ENCODE measurements at regions not wholly inside any gene's neighbourhood (a gene's known extent, or its start where the extent isn't known, plus 50 kb on each side); places are given as distances from the start of the nearest gene placed in this dataset.

DNA sequence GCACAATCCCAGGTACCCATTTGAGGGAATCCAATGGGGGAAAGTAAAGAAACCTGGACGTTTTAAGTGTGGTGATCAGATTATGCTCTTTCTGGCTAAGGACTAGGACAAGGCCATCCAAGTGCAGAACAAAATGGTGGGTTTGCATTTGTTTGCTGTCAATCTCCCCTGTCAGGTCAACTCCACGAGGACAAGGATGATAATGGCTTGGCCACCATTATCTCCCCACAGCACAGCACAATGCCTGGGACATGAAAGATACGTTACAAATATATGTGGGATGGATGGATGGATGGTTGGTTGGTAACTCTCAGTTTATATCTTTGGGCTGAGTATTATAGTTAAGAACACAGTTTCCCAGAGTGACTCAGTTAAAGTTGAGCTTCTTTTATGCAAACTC is 526.9 kb downstream of the NPIPA7 start:
- Mint-ChIP-seq H3K27me3 (ENCODE audit: insufficient read depth, unreplicated experiment) (no peaks in the 10 kb centered on the region), H3K9me3 (ENCODE audit: unreplicated experiment) (peaks cover 45% of the 10 kb centered on the region), H3K4me3 (ENCODE audit: unreplicated experiment) (no peak overlapping the region), H3K36me3 (ENCODE audit: insufficient read depth, unreplicated experiment) (no peaks in the 10 kb centered on the region), H3K27ac (ENCODE audit: low read depth, unreplicated experiment) (no peak overlapping the region), H3K4me1 (ENCODE audit: insufficient read depth, unreplicated experiment) (no peaks in the 10 kb centered on the region)
- no peak for DNase-seq (ENCODE audit: unreplicated experiment)
- TF ChIP-seq, protein P1, sequence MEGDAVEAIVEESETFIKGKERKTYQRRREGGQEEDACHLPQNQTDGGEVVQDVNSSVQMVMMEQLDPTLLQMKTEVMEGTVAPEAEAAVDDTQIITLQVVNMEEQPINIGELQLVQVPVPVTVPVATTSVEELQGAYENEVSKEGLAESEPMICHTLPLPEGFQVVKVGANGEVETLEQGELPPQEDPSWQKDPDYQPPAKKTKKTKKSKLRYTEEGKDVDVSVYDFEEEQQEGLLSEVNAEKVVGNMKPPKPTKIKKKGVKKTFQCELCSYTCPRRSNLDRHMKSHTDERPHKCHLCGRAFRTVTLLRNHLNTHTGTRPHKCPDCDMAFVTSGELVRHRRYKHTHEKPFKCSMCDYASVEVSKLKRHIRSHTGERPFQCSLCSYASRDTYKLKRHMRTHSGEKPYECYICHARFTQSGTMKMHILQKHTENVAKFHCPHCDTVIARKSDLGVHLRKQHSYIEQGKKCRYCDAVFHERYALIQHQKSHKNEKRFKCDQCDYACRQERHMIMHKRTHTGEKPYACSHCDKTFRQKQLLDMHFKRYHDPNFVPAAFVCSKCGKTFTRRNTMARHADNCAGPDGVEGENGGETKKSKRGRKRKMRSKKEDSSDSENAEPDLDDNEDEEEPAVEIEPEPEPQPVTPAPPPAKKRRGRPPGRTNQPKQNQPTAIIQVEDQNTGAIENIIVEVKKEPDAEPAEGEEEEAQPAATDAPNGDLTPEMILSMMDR (IDR thresholded peaks at IDR 0.05; ENCODE audit: unreplicated experiment) = no peak
- intact Hi-C loops (cut with micrococcal nuclease) = no loop called here
- POLR2A ChIA-PET = no interaction called here
- BruUV-seq (replicated peaks) = no TSS peak
- CTCF ChIA-PET = no interaction called here

DNA sequence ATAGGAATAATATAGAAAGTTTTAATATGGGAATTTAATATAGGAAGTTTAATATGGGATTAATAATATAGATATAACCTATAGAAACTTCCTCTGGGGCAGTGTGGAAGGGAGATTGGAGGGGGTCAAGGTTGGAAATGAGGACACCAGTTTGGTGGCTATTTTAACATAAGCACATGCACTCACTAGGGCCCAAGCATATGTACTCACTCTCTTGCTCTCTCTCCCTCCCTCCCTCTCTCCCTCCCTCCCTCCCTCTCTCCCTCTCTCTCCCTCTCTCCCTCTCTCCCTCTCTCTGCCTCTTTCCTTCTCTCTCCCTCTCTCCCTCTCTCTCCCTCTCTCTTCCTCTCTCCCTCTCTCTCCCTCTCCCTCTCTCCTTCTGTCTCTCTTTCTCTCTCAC is 528.1 kb downstream of the NPIPA7 start:
- CTCF ChIA-PET = no interaction called here
- intact Hi-C loops (cut with micrococcal nuclease) = no loop called here
- no peak for DNase-seq (ENCODE audit: unreplicated experiment)
- H3K4me3 Mint-ChIP-seq (ENCODE audit: unreplicated experiment) = no peak overlapping the region
- no peak overlapping the region for H3K27ac Mint-ChIP-seq (ENCODE audit: low read depth, unreplicated experiment)
- POLR2A ChIA-PET = no interaction called here
- BruUV-seq (replicated peaks) = no TSS peak
- TF ChIP-seq, protein P1 (IDR thresholded peaks at IDR 0.05; ENCODE audit: unreplicated experiment) = no peak
- H3K9me3 Mint-ChIP-seq (ENCODE audit: unreplicated experiment) = peaks cover 52% of the 10 kb centered on the region
- H3K4me1 Mint-ChIP-seq (ENCODE audit: insufficient read depth, unreplicated experiment) = no peaks in the 10 kb centered on the region
- no peaks in the 10 kb centered on the region for H3K27me3 Mint-ChIP-seq (ENCODE audit: insufficient read depth, unreplicated experiment)
- H3K36me3 Mint-ChIP-seq (ENCODE audit: insufficient read depth, unreplicated experiment) = no peaks in the 10 kb centered on the region

DNA sequence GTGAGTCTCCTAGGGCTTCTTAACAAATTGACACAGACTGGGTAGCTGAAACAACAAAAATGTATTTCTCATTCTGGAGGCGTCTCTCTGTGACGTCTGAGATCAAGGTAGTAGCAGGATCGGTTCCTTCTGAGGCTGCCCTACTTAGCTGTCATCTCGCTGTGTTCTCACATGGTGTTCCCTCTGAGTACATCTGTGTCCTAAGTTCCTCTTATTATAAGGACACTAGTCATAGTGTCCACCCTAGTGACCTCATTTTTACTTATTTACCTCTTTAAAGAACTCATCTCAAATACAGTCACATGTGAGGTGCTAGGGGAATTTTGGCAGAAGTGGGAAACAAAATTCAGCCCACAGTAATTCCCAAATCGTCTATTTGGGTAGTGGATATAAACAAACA is 529.1 kb downstream of the NPIPA7 start:
- CTCF ChIA-PET = no interaction called here
- no peak overlapping the region for H3K4me3 Mint-ChIP-seq (ENCODE audit: unreplicated experiment)
- peaks cover 48% of the 10 kb centered on the region for H3K9me3 Mint-ChIP-seq (ENCODE audit: unreplicated experiment)
- POLR2A ChIA-PET = no interaction called here
- no peak for DNase-seq (ENCODE audit: unreplicated experiment)
- H3K27ac Mint-ChIP-seq (ENCODE audit: low read depth, unreplicated experiment) = no peak overlapping the region
- H3K36me3 Mint-ChIP-seq (ENCODE audit: insufficient read depth, unreplicated experiment) = no peaks in the 10 kb centered on the region
- TF ChIP-seq, protein P1 (IDR thresholded peaks at IDR 0.05; ENCODE audit: unreplicated experiment) = no peak
- BruUV-seq (replicated peaks) = no TSS peak
- intact Hi-C loops (cut with micrococcal nuclease) = no loop called here
- no peaks in the 10 kb centered on the region for H3K4me1 Mint-ChIP-seq (ENCODE audit: insufficient read depth, unreplicated experiment)
- no peaks in the 10 kb centered on the region for H3K27me3 Mint-ChIP-seq (ENCODE audit: insufficient read depth, unreplicated experiment)

DNA sequence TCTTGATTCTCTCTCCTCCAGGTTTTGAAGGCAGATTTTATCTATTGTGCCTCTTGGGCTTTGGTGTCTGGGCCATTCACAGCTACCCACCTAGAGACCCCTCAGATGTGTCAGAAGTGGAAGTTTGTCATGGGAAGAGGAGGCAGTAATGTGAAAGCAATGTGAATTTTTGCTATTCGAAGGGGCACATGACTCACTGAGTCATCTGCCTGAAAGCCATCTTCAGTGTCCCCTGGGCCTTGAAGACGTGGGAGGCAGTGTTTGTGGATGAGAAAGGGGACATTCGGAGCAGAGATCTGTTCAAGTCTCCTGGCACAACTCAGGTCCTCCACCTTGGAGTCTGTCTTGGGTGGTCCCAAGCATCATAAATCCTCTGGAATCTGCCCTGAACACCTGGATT is 530.2 kb downstream of the NPIPA7 start:
- no peak for DNase-seq (ENCODE audit: unreplicated experiment)
- intact Hi-C loops (cut with micrococcal nuclease) = no loop called here
- Mint-ChIP-seq H3K27ac (ENCODE audit: low read depth, unreplicated experiment) (no peak overlapping the region), H3K4me1 (ENCODE audit: insufficient read depth, unreplicated experiment) (no peaks in the 10 kb centered on the region), H3K9me3 (ENCODE audit: unreplicated experiment) (peaks cover 54% of the 10 kb centered on the region), H3K27me3 (ENCODE audit: insufficient read depth, unreplicated experiment) (no peaks in the 10 kb centered on the region), H3K36me3 (ENCODE audit: insufficient read depth, unreplicated experiment) (no peaks in the 10 kb centered on the region), H3K4me3 (ENCODE audit: unreplicated experiment) (no peak overlapping the region)
- POLR2A ChIA-PET = no interaction called here
- CTCF ChIA-PET = no interaction called here
- no TSS peak for BruUV-seq (replicated peaks)
- TF ChIP-seq, protein P1 (IDR thresholded peaks at IDR 0.05; ENCODE audit: unreplicated experiment) = no peak

Data from MCF 10A (cell line).